ENCODE measurements at regions not wholly inside any gene's neighbourhood (a gene's known extent, or its start where the extent isn't known, plus 50 kb on each side); places are given as distances from the start of the nearest gene placed in this dataset.

GRCh38 chr6:125377621-125378020 is 75.9 kb upstream of the HDDC2 start:
- TF ChIP-seq EP300 (IDR thresholded peaks at IDR 0.05) (no peak), CTCF (IDR thresholded peaks at IDR 0.05) (no peak)
